A549 (cell line): ENCODE measurements at regions not wholly inside any gene's neighbourhood (a gene's known extent, or its start where the extent isn't known, plus 50 kb on each side); places are given as distances from the start of the nearest gene placed in this dataset.

Experiments
- BHLHE40 ChIP-seq: IDR thresholded peaks from 2 replicates; pipeline ENCODE4 v1.6.1; 2012; ENCODE audit warnings: low read depth, low read length, inconsistent platforms
- CHD4 ChIP-seq: fragments of 200-600 bp; sonication (generic); IDR thresholded peaks from 2 replicates; pipeline ENCODE4 v1.6.1; 2016; ENCODE audit warnings: antibody characterized with exemption, mild to moderate bottlenecking, borderline replicate concordance
- EP300 ChIP-seq, 2 experiments: fragments of >200 bp; sonication (Bioruptor Twin); formaldehyde crosslinking; IDR thresholded peaks; 2 replicates in 1 of 2; 3 replicates in 1 of 2; pipeline ENCODE4 v1.6.1; 2016 to 2017
- GATA3 ChIP-seq: IDR thresholded peaks from 2 replicates; pipeline ENCODE4 v1.6.1; 2012; ENCODE audit warnings: borderline replicate concordance
- HOXA7 ChIP-seq: fragments of 250-450 bp; sonication (Bioruptor Pico); IDR thresholded peaks from 2 replicates; pipeline ENCODE4 v1.5.0; 2020; ENCODE audit warnings: mild to moderate bottlenecking, moderate library complexity
- NFE2L2 ChIP-seq: fragments of 150-350 bp; conservative IDR thresholded peaks from 2 replicates; pipeline ENCODE4 v1.6.1; 2014; ENCODE audit warnings: low read length
- POLR2A ChIP-seq: IDR thresholded peaks from 2 replicates; pipeline ENCODE4 v1.6.1; 2012; ENCODE audit warnings: mild to moderate bottlenecking, low read length
- RFX5 ChIP-seq: fragments of 450-650 bp; IDR thresholded peaks from 2 replicates; pipeline ENCODE4 v1.7.1; 2014; ENCODE audit warnings: antibody characterized with exemption, mild to moderate bottlenecking, moderate library complexity
- ZSCAN20 ChIP-seq: fragments of 250-450 bp; sonication (Bioruptor Pico); IDR thresholded peaks from 2 replicates; pipeline ENCODE4 v1.8.0; 2022; ENCODE audit warnings: mild to moderate bottlenecking, moderate library complexity
- TF ChIP-seq, protein P1 (sequence below): fragments of 200-600 bp; sonication (generic); IDR thresholded peaks from 2 replicates; pipeline ENCODE4 v1.6.1; 2016; ENCODE audit warnings: antibody characterized with exemption, mild to moderate bottlenecking, moderate library complexity
- TF ChIP-seq, protein P2 (sequence below): fragments of 150-350 bp; IDR thresholded peaks from 2 replicates; pipeline ENCODE4 v1.6.1; 2014; ENCODE audit warnings: low read depth, mild to moderate bottlenecking, low read length
- TF ChIP-seq, protein P3 (sequence below): fragments of >200 bp; sonication (Bioruptor Twin); formaldehyde crosslinking; IDR thresholded peaks from 3 replicates; pipeline ENCODE4 v1.5.1; 2016
- TF ChIP-seq, protein P4 (sequence below): IDR thresholded peaks from 2 replicates; pipeline ENCODE4 v1.6.1; 2012

DNA sequence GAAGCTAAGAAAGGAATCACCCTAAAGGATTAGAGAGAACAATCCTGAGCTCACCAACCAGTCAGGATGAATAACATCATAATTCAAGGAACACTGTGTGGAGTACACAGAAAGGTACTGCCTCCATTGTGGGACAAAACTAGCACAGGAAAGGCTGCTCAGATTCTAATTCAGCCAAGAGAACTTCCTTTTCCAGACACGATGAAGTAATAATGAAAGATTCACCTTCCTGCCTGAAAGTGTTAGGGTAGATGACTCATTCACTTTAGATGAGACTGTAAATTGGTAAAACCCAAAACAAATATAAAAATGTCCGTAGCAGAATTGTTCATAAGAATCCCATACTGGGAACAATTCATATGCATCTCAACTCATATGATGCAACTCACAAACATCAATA is 167.2 kb downstream of the CDC14C start:
- TF ChIP-seq BHLHE40 (no peak), NFE2L2 (no peak), RFX5 (no peak), EP300 (IDR thresholded peaks at IDR 0.05) (no peak), POLR2A (no peak), GATA3 (no peak), ZSCAN20 (CRISPR knock-in tag) (no peak), CHD4 (no peak), HOXA7 (CRISPR knock-in tag) (no peak)
- TF ChIP-seq, protein P1, sequence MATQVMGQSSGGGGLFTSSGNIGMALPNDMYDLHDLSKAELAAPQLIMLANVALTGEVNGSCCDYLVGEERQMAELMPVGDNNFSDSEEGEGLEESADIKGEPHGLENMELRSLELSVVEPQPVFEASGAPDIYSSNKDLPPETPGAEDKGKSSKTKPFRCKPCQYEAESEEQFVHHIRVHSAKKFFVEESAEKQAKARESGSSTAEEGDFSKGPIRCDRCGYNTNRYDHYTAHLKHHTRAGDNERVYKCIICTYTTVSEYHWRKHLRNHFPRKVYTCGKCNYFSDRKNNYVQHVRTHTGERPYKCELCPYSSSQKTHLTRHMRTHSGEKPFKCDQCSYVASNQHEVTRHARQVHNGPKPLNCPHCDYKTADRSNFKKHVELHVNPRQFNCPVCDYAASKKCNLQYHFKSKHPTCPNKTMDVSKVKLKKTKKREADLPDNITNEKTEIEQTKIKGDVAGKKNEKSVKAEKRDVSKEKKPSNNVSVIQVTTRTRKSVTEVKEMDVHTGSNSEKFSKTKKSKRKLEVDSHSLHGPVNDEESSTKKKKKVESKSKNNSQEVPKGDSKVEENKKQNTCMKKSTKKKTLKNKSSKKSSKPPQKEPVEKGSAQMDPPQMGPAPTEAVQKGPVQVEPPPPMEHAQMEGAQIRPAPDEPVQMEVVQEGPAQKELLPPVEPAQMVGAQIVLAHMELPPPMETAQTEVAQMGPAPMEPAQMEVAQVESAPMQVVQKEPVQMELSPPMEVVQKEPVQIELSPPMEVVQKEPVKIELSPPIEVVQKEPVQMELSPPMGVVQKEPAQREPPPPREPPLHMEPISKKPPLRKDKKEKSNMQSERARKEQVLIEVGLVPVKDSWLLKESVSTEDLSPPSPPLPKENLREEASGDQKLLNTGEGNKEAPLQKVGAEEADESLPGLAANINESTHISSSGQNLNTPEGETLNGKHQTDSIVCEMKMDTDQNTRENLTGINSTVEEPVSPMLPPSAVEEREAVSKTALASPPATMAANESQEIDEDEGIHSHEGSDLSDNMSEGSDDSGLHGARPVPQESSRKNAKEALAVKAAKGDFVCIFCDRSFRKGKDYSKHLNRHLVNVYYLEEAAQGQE: no peak
- TF ChIP-seq, protein P2, sequence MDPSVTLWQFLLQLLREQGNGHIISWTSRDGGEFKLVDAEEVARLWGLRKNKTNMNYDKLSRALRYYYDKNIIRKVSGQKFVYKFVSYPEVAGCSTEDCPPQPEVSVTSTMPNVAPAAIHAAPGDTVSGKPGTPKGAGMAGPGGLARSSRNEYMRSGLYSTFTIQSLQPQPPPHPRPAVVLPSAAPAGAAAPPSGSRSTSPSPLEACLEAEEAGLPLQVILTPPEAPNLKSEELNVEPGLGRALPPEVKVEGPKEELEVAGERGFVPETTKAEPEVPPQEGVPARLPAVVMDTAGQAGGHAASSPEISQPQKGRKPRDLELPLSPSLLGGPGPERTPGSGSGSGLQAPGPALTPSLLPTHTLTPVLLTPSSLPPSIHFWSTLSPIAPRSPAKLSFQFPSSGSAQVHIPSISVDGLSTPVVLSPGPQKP: no peak
- TF ChIP-seq, protein P3, sequence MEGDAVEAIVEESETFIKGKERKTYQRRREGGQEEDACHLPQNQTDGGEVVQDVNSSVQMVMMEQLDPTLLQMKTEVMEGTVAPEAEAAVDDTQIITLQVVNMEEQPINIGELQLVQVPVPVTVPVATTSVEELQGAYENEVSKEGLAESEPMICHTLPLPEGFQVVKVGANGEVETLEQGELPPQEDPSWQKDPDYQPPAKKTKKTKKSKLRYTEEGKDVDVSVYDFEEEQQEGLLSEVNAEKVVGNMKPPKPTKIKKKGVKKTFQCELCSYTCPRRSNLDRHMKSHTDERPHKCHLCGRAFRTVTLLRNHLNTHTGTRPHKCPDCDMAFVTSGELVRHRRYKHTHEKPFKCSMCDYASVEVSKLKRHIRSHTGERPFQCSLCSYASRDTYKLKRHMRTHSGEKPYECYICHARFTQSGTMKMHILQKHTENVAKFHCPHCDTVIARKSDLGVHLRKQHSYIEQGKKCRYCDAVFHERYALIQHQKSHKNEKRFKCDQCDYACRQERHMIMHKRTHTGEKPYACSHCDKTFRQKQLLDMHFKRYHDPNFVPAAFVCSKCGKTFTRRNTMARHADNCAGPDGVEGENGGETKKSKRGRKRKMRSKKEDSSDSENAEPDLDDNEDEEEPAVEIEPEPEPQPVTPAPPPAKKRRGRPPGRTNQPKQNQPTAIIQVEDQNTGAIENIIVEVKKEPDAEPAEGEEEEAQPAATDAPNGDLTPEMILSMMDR: no peak
- TF ChIP-seq, protein P4, sequence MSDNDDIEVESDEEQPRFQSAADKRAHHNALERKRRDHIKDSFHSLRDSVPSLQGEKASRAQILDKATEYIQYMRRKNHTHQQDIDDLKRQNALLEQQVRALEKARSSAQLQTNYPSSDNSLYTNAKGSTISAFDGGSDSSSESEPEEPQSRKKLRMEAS: no peak
